ENCODE measurements at regions not wholly inside any gene's neighbourhood (a gene's known extent, or its start where the extent isn't known, plus 50 kb on each side); places are given as distances from the start of the nearest gene placed in this dataset.

DNA sequence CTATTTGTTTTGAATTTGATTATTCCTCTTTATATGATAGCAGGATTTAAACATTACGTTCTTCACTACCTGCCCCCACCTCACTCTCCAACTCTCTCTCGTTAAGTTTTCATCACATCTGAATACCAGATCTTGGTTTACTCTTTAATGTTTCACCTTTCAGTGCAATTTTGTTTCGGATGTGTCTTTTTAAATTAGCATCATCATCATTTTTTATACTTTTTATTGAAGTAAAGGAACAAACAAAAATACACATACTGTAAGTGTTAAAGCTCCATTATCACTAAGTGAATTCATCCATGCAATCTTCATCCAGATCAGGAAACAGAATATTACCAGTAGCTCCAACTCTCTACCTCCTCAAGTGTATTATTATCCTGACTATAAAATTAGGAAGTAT, 310.6 kb downstream of the C3orf38 start:
- Mint-ChIP-seq H3K27ac (ENCODE audit: unreplicated experiment) (no peak overlapping the region), H3K4me1 (ENCODE audit: low read depth) (peaks cover 3% of the 10 kb centered on the region), H3K9me3 (ENCODE audit: low read depth) (peaks cover 7% of the 10 kb centered on the region), H3K36me3 (ENCODE audit: low read depth) (no peaks in the 10 kb centered on the region), H3K27me3 (ENCODE audit: low read depth) (no peaks in the 10 kb centered on the region), H3K4me3 (ENCODE audit: unreplicated experiment) (no peak overlapping the region)
- TF ChIP-seq, protein P1, sequence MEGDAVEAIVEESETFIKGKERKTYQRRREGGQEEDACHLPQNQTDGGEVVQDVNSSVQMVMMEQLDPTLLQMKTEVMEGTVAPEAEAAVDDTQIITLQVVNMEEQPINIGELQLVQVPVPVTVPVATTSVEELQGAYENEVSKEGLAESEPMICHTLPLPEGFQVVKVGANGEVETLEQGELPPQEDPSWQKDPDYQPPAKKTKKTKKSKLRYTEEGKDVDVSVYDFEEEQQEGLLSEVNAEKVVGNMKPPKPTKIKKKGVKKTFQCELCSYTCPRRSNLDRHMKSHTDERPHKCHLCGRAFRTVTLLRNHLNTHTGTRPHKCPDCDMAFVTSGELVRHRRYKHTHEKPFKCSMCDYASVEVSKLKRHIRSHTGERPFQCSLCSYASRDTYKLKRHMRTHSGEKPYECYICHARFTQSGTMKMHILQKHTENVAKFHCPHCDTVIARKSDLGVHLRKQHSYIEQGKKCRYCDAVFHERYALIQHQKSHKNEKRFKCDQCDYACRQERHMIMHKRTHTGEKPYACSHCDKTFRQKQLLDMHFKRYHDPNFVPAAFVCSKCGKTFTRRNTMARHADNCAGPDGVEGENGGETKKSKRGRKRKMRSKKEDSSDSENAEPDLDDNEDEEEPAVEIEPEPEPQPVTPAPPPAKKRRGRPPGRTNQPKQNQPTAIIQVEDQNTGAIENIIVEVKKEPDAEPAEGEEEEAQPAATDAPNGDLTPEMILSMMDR (IDR thresholded peaks at IDR 0.05) = no peak
- DNase-seq (ENCODE audit: low spot score) = no peak

- DNase-seq (ENCODE audit: low spot score) = no peak
These were observed 312.5 kb downstream of the C3orf38 start for GRCh38 chr3:88462230-88462629.

DNA sequence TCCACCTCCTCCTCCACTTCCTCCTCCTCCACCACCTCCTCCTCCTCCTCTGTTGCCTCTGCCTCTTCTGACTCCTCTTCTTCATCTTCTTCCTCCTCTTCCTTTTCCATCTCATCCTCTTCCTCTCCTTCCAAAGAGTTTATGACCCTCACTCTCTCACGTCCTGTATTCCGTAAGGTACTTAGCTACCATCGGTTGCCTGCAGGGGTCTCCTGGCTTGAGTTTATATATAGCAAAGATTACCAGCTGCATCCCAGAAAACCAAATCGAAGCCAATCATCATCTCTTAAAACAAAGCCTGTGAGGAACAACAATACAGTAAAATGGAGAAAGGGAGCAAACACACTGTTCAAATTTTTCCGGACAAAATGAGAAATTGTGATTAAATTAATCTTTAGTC, 317.4 kb downstream of the C3orf38 start:
- Mint-ChIP-seq H3K27ac (ENCODE audit: unreplicated experiment) (no peak overlapping the region), H3K36me3 (ENCODE audit: low read depth) (no peaks in the 10 kb centered on the region), H3K9me3 (ENCODE audit: low read depth) (peaks cover 12% of the 10 kb centered on the region), H3K4me3 (ENCODE audit: unreplicated experiment) (no peak overlapping the region), H3K4me1 (ENCODE audit: low read depth) (peaks cover 3% of the 10 kb centered on the region), H3K27me3 (ENCODE audit: low read depth) (peaks cover 2% of the 10 kb centered on the region)
- DNase-seq (ENCODE audit: low spot score) = no peak
- TF ChIP-seq, protein P1 (IDR thresholded peaks at IDR 0.05) = no peak

More at GRCh38 chr3:88462230-88462629, 312.5 kb downstream of the C3orf38 start:
- TF ChIP-seq, protein P1 (IDR thresholded peaks at IDR 0.05) = no peak
- H3K27ac Mint-ChIP-seq (ENCODE audit: unreplicated experiment) = no peak overlapping the region
- peaks cover 1% of the 10 kb centered on the region for H3K27me3 Mint-ChIP-seq (ENCODE audit: low read depth)
- peaks cover 3% of the 10 kb centered on the region for H3K4me1 Mint-ChIP-seq (ENCODE audit: low read depth)
- H3K36me3 Mint-ChIP-seq (ENCODE audit: low read depth) = no peaks in the 10 kb centered on the region
- peaks cover 8% of the 10 kb centered on the region for H3K9me3 Mint-ChIP-seq (ENCODE audit: low read depth)
- no peak overlapping the region for H3K4me3 Mint-ChIP-seq (ENCODE audit: unreplicated experiment)

DNA sequence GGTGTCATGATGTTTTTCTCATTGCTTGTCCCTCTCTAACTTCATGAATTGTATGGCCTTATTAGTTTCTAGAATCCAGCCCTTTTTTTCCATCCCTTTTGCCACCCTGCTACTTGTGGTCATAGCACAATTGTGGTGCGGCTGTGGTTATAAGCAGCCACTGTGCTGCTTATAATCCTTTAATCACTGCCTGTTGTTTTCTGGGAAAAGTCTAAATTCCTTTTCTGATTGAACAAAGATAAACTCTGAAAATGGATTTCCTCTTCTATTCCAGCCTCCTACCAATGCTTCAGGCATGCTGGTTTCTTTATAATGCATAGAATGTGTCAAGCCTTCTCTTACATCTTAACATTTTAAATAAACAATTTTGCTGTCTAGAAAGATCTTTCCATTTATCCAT, 319.5 kb downstream of the C3orf38 start:
- peaks cover 2% of the 10 kb centered on the region for H3K27me3 Mint-ChIP-seq (ENCODE audit: low read depth)
- H3K4me3 Mint-ChIP-seq (ENCODE audit: unreplicated experiment) = no peak overlapping the region
- no peak for DNase-seq (ENCODE audit: low spot score)
- H3K36me3 Mint-ChIP-seq (ENCODE audit: low read depth) = no peaks in the 10 kb centered on the region
- H3K27ac Mint-ChIP-seq (ENCODE audit: unreplicated experiment) = no peak overlapping the region
- no peaks in the 10 kb centered on the region for H3K4me1 Mint-ChIP-seq (ENCODE audit: low read depth)
- H3K9me3 Mint-ChIP-seq (ENCODE audit: low read depth) = peaks cover 12% of the 10 kb centered on the region
- TF ChIP-seq, protein P1 (IDR thresholded peaks at IDR 0.05) = no peak

DNA sequence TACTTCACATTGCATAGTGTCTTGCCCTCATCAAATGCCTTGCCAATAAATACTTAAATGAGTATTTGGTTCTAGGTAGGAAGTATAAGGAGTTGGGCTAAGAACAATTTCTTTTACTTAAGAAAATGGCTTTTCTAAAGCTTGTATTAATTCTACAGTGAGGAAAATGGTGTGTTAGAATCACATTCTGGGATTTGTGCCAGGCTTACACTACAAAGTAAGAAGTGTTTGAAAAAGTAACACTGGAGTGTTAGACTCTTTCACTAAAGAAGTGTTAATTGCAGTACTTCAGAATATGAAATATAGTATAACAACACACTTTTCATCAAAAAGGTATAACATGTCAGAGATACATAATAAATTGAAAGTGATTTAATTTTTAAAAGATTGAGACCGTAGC, 328.7 kb downstream of the C3orf38 start:
- Mint-ChIP-seq H3K27me3 (ENCODE audit: low read depth) (no peaks in the 10 kb centered on the region), H3K36me3 (ENCODE audit: low read depth) (no peaks in the 10 kb centered on the region), H3K4me1 (ENCODE audit: low read depth) (peaks cover 13% of the 10 kb centered on the region), H3K27ac (ENCODE audit: unreplicated experiment) (no peak overlapping the region), H3K4me3 (ENCODE audit: unreplicated experiment) (no peak overlapping the region), H3K9me3 (ENCODE audit: low read depth) (no peaks in the 10 kb centered on the region)
- DNase-seq (ENCODE audit: low spot score) = no peak
- TF ChIP-seq, protein P1 (IDR thresholded peaks at IDR 0.05) = no peak

Data from chondrocyte (in vitro differentiated cells).